CMK (cell line): ENCODE measurements at regions not wholly inside any gene's neighbourhood (a gene's known extent, or its start where the extent isn't known, plus 50 kb on each side); places are given as distances from the start of the nearest gene placed in this dataset.

Source experiments
- DNase-seq: peaks from one replicate; pipeline ENCODE4 v3.0.0-alpha.2; 2010; ENCODE audit warnings: low read depth

- DNase-seq: no peak
Observed at GRCh38 chr6:8215631-8216030, 113.3 kb upstream of the EEF1E1 start.

- DNase-seq: no peak
Observed at GRCh38 chr6:8213995-8214394, 111.6 kb upstream of the EEF1E1 start.

GRCh38 chr6:8212720-8213434, 110.5 kb upstream of the EEF1E1 start:
- DNase-seq: no peak

- DNase-seq: no peak
Observed at GRCh38 chr6:8207869-8208191, 105.5 kb upstream of the EEF1E1 start.

GRCh38 chr6:8207191-8207868, 105.0 kb upstream of the EEF1E1 start:
- no peak for DNase-seq

GRCh38 chr6:8203337-8203736, 101.0 kb upstream of the EEF1E1 start:
- no peak for DNase-seq

- DNase-seq: no peak
Observed at GRCh38 chr6:8201679-8202078, 99.3 kb upstream of the EEF1E1 start.

GRCh38 chr6:8200255-8200654, 97.9 kb upstream of the EEF1E1 start:
- DNase-seq: no peak

- no peak for DNase-seq
Observed at GRCh38 chr6:8195714-8196102, 93.4 kb upstream of the EEF1E1 start.

- DNase-seq: no peak
Observed at GRCh38 chr6:8195040-8195713, 92.8 kb upstream of the EEF1E1 start.

- no peak for DNase-seq
Observed at GRCh38 chr6:8194490-8194889, 92.1 kb upstream of the EEF1E1 start.

- no peak for DNase-seq
Observed at GRCh38 chr6:8193541-8193940, 91.2 kb upstream of the EEF1E1 start.

GRCh38 chr6:8192597-8192996, 90.2 kb upstream of the EEF1E1 start:
- DNase-seq: no peak

GRCh38 chr6:8192067-8192466, 89.7 kb upstream of the EEF1E1 start:
- DNase-seq: no peak

- DNase-seq: no peak
Observed at GRCh38 chr6:8191629-8192028, 89.3 kb upstream of the EEF1E1 start.

GRCh38 chr6:8187209-8187608, 84.9 kb upstream of the EEF1E1 start:
- DNase-seq: no peak

GRCh38 chr6:8182902-8183665, 80.7 kb upstream of the EEF1E1 start:
- no peak for DNase-seq

- DNase-seq: peak; percentile 52
Observed at GRCh38 chr6:8181951-8182845, 79.8 kb upstream of the EEF1E1 start.

GRCh38 chr6:8181160-8181881, 79.0 kb upstream of the EEF1E1 start:
- DNase-seq: no peak

- no peak for DNase-seq
Observed at GRCh38 chr6:8180327-8181159, 78.2 kb upstream of the EEF1E1 start.
